GM21619 (cell line): ENCODE measurements at regions not wholly inside any gene's neighbourhood (a gene's known extent, or its start where the extent isn't known, plus 50 kb on each side); places are given as distances from the start of the nearest gene placed in this dataset.

Source experiments
- ATAC-seq: cut with Tn5 transposase; IDR thresholded peaks from one replicate; pipeline ENCODE4 v1.9.1; 2021; ENCODE audit not compliant: unreplicated experiment

DNA sequence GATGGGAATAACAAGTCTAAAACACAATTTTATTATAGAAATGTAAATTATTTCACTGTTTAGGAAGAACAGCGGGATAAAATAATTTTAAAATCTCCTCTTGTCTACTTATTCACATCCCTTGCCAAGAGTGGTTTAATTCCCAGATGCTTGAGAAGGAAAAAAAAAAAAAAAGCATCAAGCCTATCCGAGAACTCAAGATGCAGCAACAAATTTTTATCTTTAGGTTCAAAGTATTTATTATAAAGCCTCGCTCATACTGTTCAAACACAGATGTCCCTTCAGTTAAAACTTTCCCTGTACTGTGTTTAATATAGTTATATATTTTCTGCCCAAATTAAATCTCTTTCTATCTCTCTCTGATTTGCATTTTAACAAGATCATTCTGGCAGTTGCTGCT is 1615.8 kb downstream of the PLA2G4A start:
- no peak for ATAC-seq

DNA sequence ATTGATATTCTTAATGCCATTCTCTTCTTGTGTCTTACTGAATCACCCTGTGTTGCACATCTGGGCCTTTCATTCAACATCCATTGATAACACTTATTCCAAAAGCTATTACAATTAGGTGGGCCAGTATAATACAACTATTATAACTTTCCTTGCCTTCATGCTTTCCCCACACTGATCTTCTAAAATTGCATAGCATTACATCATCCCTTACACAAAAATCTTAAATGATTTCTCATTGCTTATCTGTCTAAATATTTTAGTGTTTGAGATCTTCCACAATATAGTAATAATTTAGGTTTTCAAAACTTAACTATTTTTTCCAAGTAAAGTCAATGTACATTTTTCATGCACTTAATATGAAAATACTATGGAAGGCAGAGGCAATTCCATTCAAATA is 1634.1 kb downstream of the PLA2G4A start:
- no peak for ATAC-seq

DNA sequence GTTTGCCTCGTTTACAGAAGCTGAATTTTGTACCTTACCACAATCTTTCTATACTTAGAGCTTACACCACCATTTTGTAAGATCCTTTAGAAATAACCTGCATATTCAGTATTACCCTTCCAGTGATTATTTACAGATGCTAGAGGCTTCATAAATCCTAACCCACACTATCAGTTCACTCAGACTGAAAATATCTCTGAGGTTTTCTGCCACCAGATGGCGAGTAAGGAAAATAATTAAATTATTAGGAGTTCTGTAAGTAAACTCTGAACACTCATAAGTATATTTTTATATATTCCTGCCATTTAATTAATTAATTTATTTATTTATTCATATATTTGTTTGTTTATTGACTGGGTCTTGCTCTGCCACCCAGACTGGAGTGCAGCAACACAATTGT is 1635.2 kb downstream of the PLA2G4A start:
- no peak for ATAC-seq

DNA sequence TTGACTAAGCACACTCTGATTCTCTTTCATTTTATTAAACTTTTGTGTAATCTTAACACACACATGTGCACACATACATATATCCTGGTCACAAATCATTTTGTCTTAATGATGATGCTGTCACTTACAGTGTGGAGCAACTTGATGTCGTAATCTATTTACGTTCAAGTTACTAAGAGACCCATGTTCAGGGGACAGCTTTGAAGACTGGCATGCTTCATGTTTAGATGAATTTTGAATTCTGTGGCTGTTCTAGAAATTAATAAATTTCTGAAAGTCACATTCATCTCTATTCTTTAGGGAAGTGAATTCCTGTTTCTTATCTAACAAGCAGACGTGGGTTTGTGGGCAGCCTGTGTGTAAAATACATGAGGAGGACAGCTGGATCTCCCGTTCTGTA is 1637.8 kb downstream of the PLA2G4A start:
- no peak for ATAC-seq

DNA sequence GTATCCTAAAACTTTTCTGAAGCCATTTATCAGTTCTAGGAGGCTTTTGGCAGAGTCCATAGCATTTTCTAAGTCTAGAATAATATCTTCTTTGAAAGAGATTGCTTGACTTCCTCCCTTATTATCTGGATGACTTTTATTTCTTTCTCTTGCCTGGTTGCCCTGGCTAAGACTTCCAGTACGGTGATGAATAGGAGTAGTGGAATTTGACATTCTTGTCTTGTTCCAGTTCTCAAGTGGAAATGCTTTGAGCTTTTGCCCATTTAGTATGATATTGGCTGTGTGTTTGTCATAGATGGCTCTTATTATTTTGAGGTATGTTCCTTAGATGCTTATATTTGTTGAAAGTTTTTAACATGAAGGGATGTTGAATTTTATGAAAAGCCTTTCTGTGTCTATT is 1647.9 kb downstream of the PLA2G4A start:
- no peak for ATAC-seq

- ATAC-seq = no peak
These were observed 1660.8 kb downstream of the PLA2G4A start for GRCh38 chr1:188489336-188490112.

- no peak for ATAC-seq
These were observed 1667.8 kb downstream of the PLA2G4A start for GRCh38 chr1:188496506-188496905.

DNA sequence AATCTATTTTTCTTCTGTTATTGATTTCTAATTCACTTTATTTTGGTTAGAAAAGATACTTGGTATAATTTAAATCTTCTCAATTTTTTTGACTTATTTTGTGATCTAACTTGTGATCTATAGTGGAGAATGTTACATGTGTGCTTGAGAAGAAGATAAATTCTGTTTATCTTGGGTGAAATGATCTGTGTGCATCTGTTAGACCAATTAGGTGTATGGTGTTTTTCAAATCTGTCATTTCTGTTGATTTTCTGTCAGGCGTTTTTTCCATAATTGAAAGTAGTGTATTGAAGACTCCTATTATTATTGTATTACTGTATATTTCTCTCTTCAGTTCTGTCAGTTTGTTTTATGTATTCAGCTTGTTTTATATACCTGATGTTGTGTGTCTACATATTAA is 1668.3 kb downstream of the PLA2G4A start:
- ATAC-seq = no peak

DNA sequence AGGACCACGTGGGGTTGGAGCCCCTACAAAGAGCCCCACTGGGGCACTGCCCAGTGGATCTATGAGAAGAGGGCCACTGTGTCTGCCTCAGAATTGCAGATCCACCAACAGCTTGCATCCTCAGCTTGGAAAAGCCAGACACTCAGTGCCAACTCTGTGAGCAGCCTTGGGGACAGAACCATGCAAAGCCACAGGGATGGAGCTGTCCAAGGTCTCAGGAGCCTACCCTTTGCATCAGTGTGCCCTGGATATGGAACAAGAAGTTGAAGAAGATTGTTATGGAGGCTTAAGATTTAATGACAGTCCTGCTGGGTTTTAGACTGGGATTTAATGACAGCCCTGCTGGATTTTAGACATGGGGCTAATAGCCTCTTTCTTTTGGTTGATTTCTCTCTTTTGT is 1670.9 kb downstream of the PLA2G4A start:
- ATAC-seq = no peak

DNA sequence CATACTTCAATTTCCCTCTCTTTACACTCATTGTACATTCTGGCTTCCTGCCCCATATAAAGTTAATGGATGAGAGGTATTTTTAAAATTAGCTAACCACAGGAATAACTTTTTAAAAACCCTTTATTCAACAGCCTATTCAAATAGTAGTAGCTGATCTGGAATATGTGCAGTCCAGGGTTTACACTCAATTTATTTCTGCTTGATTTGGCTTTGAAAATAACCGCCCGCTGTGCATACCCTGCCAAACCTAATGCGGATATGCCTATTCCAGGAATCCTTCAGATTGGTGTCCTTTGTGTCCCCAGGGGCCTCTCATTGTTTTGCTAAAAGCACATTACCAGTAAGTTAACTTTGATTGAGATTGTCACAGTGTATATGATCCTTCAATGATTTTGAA is 1686.2 kb downstream of the PLA2G4A start:
- no peak for ATAC-seq

DNA sequence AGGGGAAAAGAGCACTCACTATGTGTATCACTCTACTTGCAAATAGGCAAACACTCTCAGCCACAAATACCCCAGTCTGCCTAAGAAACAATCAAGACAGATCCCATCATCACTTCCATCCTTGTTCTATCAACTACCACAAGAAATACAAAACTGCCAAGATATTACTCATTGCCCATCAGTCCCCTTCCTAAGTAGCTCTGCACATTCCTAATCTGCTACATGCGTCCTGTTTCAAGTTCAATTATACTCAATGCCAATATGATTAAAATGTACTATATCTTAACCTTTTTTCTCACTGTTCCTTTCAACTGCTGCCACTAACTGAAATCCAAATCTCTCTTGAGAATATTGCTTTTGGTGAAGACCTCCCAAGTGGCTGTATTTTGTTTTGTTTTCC is 1688.4 kb downstream of the PLA2G4A start:
- ATAC-seq = no peak

DNA sequence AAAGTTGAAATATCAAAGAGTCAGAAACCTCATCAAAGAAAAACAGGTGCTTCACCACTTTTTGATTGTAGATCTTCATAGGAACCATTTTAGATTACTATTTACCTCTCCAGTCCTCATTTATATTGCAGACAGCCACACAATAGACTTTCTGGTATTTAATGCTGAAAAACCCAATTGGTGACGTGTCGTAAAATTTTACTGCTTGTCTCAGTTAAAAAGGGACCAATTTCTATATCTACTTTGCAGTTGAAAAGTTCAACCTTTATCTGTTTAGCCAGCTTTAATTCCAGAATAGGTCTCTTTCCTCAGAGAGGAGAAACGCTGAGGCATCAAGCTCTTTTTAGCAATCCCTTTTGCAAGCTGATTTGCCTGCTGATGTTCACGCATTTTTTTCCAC is 1722.4 kb downstream of the PLA2G4A start:
- no peak for ATAC-seq

- ATAC-seq = no peak
These were observed 1728.3 kb downstream of the PLA2G4A start for GRCh38 chr1:188557053-188557452.

DNA sequence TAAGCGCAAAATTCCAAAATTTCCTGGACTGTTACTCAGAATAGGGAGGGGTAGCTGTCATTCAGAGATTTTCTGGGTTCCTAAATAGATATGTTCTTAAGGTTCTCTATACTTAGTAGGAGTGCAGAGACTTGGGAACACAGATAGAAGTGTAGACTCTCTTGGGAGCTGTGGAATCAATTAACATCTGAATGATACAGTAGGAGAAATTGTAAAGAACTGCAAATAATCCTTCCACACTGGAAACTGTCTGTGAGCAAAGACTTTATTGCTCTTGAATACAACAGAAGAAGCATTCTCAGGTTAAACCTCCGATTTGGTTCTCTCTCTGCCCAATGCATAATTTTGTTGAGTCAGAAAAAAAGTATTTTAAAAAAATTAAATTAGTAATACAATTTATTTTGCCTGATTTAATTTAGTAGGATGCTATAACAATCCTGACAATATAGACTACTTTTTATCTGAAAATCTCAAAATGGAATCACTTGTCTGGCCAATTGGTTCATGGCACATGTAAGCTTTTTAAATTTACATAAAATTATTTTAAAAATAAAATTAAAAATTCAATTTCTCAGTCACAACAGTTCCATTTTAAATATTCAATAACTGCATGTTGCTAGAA is 1754.3 kb downstream of the PLA2G4A start:
- ATAC-seq = no peak

GRCh38 chr1:188584119-188584518 is 1755.4 kb downstream of the PLA2G4A start:
- ATAC-seq = no peak

GRCh38 chr1:188590641-188591040 is 1761.9 kb downstream of the PLA2G4A start:
- no peak for ATAC-seq

GRCh38 chr1:188594542-188595235 is 1765.9 kb downstream of the PLA2G4A start:
- ATAC-seq = no peak

DNA sequence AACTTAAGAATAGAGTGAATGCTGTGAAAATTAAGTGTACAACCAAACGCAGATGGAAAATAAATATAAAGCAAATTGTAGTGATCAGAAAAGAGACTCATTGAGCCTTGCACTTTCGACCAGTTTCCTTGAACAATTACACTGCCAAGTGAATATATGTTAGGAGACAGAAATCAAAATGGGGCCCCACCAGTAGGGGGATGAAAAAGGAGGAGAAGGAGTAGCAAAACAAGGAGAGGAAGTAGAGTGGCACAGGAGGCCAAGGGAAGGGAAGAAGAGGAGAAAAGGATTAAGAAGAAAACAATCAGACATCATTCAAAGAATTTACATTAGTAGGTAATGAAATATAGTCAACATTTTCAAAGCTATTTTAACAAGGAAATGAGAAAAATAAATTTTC is 1770.6 kb downstream of the PLA2G4A start:
- ATAC-seq = no peak

- ATAC-seq = no peak
These were observed 1782.7 kb downstream of the PLA2G4A start for GRCh38 chr1:188611432-188611831.

DNA sequence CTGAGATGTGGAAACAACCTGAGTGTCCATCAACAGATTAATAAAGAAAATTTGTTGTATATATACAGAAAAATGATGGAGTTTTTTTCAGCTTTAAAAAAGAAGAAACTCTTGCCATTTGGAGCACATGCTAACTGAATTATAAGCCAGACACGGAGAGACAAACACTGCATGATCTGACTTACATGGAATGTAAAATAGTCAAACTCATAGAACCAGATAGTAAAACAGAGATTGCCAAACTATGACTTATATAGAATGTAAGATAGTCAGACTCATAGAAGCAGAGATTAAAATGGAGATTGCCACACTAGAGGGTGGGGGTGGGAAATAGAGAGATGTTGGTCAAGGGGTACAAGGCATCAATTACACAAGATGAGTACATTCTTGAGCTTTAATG is 1786.6 kb downstream of the PLA2G4A start:
- no peak for ATAC-seq

- ATAC-seq = no peak
These were observed 1791.5 kb downstream of the PLA2G4A start for GRCh38 chr1:188620236-188620635.

GRCh38 chr1:188641566-188642211 is 1812.9 kb downstream of the PLA2G4A start:
- ATAC-seq = no peak
